Left ventricle myocardium inferior (tissue), 1 donor: ENCODE measurements at regions not wholly inside any gene's neighbourhood (a gene's known extent, or its start where the extent isn't known, plus 50 kb on each side); places are given as distances from the start of the nearest gene placed in this dataset.

Experiments used
- DNase-seq: peaks from one replicate; pipeline ENCODE4 v3.0.0-alpha.2; 2020
- H3K27ac ChIP-seq: fragments of 200-600 bp; replicated peaks from 2 replicates; pipeline ENCODE4 v1.8.0; 2021
- H3K27me3 ChIP-seq: fragments of 200-600 bp; 2 replicates; pipeline ENCODE4 v1.8.0; 2021; ENCODE audit warnings: low read depth
- H3K36me3 ChIP-seq: fragments of 200-600 bp; 2 replicates; pipeline ENCODE4 v1.8.0; 2021
- H3K4me1 ChIP-seq: fragments of 200-600 bp; 2 replicates; pipeline ENCODE4 v1.8.0; 2021
- H3K4me3 ChIP-seq: fragments of 200-600 bp; 2 replicates; pipeline ENCODE4 v1.8.0; 2021; ENCODE audit warnings: mild to moderate bottlenecking, moderate library complexity
- H3K9me3 ChIP-seq: fragments of 200-600 bp; replicated peaks from 2 replicates; pipeline ENCODE4 v1.8.0; 2021
- intact Hi-C: fragments of 100-400 bp; cut with micrococcal nuclease; formaldehyde crosslinking; loops from one replicate; pipeline ENCODE4 v1.11.0; 2022
- TF ChIP-seq, protein P1 (sequence below): fragments of 200-600 bp; IDR thresholded peaks from 2 replicates; pipeline ENCODE4 v1.8.0; 2021; ENCODE audit warnings: antibody characterized with exemption, mild to moderate bottlenecking, borderline replicate concordance
- donor health status: DM: no; HTN: yes; CAD: no; lungs with severe emphysema.

DNA sequence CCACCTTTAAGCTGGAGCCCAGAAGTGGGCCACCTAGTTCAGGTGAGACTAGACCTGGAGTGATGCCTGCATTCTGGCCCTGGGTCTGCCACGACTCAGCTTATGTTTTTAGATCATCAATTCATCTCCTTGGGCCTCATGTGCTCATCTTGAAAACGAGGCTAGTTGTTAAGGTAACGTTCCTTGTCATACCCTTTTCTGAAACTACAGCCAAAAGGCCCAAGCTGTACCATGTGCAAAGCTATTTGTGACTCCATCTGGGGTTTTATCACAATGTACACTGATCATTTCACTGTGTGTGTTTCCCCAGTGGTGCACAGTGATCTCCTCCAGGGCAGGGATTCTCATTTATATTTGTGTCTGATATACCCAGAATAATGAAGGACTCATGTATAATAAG is 138.4 kb upstream of the COPS8 start:
- no peak for DNase-seq
- Histone ChIP-seq H3K9me3 (no peaks in the 10 kb centered on the region), H3K4me3 (no peak overlapping the region), H3K36me3 (no peaks in the 10 kb centered on the region), H3K4me1 (peaks cover 11% of the 10 kb centered on the region), H3K27me3 (no peaks in the 10 kb centered on the region), H3K27ac (no peak overlapping the region)
- TF ChIP-seq, protein P1, sequence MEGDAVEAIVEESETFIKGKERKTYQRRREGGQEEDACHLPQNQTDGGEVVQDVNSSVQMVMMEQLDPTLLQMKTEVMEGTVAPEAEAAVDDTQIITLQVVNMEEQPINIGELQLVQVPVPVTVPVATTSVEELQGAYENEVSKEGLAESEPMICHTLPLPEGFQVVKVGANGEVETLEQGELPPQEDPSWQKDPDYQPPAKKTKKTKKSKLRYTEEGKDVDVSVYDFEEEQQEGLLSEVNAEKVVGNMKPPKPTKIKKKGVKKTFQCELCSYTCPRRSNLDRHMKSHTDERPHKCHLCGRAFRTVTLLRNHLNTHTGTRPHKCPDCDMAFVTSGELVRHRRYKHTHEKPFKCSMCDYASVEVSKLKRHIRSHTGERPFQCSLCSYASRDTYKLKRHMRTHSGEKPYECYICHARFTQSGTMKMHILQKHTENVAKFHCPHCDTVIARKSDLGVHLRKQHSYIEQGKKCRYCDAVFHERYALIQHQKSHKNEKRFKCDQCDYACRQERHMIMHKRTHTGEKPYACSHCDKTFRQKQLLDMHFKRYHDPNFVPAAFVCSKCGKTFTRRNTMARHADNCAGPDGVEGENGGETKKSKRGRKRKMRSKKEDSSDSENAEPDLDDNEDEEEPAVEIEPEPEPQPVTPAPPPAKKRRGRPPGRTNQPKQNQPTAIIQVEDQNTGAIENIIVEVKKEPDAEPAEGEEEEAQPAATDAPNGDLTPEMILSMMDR = no peak
- intact Hi-C loops = no loop called here

DNA sequence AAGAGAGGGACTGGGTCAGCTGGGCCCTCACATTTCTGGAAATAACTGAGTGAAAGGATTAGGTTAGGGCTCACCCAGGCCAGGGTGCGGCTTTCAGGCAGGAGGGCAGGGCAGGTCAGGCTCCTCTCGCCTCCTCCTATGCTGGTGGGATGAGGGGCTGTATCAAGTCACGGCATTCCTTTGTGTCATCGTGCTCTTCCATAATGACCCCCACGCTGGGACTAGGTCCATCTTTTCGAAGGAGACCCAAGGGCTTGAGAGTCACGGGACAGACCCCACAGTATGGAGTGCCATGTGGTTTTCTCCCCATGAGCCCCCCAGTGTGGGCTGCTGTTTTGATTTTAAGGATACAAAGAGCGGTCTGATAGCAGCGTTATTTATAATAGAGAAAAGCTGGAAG is 137.8 kb upstream of the COPS8 start:
- H3K4me1 ChIP-seq = peaks cover 11% of the 10 kb centered on the region
- H3K9me3 ChIP-seq = no peaks in the 10 kb centered on the region
- intact Hi-C loops = no loop called here
- no peaks in the 10 kb centered on the region for H3K36me3 ChIP-seq
- no peak overlapping the region for H3K27ac ChIP-seq
- no peak overlapping the region for H3K4me3 ChIP-seq
- no peaks in the 10 kb centered on the region for H3K27me3 ChIP-seq
- no peak for DNase-seq
- TF ChIP-seq, protein P1 = no peak

DNA sequence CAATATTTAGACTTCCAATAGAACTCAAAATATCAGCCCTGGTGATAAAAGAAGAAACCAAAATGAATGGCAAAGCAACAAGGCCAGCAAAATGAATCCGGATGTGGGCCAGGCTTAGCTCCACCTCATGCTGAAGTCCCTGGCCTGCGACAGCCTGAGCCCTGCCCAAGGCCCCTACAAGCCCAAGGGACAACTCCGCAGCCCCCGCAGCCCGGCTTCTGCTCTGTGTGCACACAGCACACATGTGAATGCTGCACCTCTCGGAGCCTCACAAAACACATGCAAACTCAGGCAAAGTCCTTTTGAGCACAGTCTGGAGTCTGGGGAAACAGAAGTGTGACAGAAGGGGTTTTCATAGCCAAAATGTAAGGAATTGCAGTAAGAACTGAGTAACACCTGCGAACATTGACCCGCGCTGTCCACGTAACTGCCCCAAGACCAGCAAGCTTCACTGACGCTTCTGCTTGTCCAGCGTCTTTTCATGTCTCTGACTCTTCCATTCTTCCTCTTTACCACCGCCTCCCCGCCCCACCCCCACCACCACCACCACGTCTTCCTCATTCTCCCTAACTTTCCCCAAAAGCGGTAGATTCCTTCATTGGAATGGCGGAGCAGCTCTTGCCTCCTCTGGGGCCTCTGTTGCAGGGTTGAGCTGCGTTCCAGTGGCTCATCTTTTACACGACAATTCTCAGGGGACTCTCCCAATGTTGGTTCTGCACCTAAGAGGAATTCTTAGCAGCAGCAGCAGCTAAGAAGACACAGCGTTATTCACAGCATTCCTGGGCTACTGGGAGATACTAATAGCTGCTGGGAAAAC is 136.4 kb upstream of the COPS8 start:
- H3K4me3 ChIP-seq = no peak overlapping the region
- no peak for DNase-seq
- H3K4me1 ChIP-seq = peaks cover 11% of the 10 kb centered on the region
- H3K9me3 ChIP-seq = no peaks in the 10 kb centered on the region
- no peaks in the 10 kb centered on the region for H3K36me3 ChIP-seq
- no peaks in the 10 kb centered on the region for H3K27me3 ChIP-seq
- no peak overlapping the region for H3K27ac ChIP-seq
- TF ChIP-seq, protein P1 = no peak
- intact Hi-C loops = no loop called here

GRCh38 chr2:236951830-236952475 is 133.7 kb upstream of the COPS8 start:
- DNase-seq = no peak
- Histone ChIP-seq H3K4me3 (no peak overlapping the region), H3K27ac (no peak overlapping the region), H3K4me1 (peaks cover 4% of the 10 kb centered on the region), H3K9me3 (no peaks in the 10 kb centered on the region), H3K36me3 (no peaks in the 10 kb centered on the region), H3K27me3 (peaks cover 8% of the 10 kb centered on the region)
- TF ChIP-seq, protein P1 = no peak
- intact Hi-C loops = no loop called here

DNA sequence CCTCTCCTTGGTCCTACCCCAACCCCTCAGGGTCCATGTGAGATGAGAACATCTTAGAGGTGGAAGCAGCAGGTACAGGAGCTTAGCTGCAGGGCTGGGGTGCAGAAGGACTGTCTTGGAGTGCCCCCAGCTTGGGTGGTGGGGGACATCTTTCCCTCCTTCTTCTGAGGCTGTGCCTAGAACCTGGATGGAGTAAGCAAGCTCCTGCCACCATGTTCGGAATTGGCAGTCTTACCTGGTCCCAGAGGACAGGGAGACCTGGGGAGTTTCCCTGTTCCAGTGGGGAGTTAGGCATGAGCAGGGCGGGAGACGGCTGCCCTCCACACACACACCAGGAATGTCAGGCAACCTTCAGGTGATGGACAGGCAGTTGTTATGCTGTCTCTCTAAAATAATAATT is 131.0 kb upstream of the COPS8 start:
- Histone ChIP-seq H3K9me3 (no peaks in the 10 kb centered on the region), H3K4me3 (no peak overlapping the region), H3K4me1 (no peaks in the 10 kb centered on the region), H3K36me3 (no peaks in the 10 kb centered on the region), H3K27ac (no peak overlapping the region), H3K27me3 (peaks cover 8% of the 10 kb centered on the region)
- intact Hi-C loops = no loop called here
- TF ChIP-seq, protein P1 = no peak
- no peak for DNase-seq
